Activated gamma-delta T cell treated with anti-CD3 and anti-CD28 coated beads, Interleukin-2, amount 50 U/mL, for 16 hours (primary cell): ENCODE measurements at regions not wholly inside any gene's neighbourhood (a gene's known extent, or its start where the extent isn't known, plus 50 kb on each side); places are given as distances from the start of the nearest gene placed in this dataset.

Source experiments
- DNase-seq: peaks from one replicate; pipeline ENCODE4 v3.0.0-alpha.2; 2020; ENCODE audit warnings: low read depth

DNA sequence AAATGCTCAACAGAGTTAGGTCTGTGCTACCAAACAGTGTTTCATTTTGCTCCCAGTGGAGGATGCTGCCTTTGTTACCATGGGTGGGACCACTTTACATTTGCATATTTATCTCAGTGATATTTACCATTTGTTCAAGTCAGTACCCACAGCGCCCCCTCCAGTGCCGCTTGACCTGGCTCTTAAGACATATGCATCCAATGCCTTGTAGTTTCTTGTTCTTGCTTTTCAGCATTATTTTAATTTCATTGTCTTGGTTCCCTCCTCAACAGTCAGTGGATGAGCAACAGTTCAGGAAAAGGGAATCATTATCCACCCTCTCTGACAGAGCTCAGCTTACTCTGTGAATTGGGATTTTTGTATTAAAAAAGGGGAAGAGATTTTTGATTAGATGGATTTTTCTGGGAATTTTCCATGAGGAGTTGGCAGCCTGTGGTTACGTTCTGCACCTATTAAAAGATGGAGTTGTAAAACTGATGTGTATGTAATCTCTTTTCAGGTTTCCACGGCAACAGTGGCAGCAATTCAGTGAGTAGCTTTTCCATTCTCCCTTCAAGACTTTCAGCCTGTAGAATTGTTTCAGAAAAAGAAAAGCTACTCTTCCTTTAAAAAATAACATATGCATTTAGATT is 240.5 kb upstream of the DAAM1 start:
- no peak for DNase-seq

DNA sequence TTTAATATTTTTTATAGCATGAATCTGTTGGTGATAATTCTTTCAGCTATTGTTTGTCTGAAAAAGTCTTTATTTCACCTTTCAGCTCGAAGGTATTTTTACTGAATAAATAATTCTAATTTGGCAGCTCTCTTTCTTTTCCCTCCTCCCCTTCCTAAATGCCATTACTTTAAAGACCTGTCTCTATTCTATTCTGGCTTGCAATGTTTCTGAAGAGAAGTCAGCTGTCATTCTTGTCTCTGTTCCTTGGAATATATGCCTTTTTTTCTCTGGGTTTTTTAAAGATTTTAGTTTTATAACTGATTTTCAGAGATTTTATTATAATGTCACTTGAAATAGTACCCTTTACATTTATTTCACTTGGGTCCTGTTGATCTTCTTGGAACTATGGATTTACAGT is 237.9 kb upstream of the DAAM1 start:
- DNase-seq = no peak

DNA sequence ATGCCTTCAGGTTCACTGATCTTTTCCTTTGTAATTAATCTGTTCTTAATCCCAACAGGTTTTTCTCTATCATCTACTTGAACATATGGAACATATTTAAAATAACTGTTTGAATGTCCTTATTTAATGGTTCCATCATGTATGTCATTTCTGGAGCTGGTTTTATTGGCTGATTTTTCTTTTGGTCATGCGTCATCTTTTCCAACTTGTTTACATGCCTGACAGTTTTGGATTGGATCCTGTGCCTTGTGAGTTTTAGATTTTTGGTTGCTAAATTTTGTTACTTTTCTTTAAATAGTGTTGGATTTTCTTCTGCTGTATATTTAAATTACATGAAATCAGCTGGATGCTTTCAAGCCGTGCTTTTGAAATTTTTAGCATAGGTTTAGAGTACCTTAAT is 237.3 kb upstream of the DAAM1 start:
- DNase-seq = no peak

DNA sequence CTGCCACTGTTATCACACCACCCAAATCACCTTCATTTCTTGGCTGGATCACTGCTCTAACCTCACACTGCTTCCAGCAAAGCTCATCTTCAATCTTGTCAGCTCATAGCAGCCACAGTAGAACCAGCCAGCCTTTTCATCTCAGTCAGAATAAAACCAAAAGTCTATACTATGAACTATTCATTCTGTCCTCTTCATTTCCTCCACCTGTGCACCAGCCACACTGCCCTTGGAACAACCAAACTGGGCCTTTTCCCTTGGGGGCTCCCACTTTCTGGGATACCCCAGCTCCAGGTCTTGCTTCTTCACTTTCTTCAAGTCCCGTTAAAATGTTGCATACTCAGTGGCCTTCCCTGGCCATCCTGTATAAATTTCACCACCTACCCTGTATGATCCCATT is 234.4 kb upstream of the DAAM1 start:
- no peak for DNase-seq

DNA sequence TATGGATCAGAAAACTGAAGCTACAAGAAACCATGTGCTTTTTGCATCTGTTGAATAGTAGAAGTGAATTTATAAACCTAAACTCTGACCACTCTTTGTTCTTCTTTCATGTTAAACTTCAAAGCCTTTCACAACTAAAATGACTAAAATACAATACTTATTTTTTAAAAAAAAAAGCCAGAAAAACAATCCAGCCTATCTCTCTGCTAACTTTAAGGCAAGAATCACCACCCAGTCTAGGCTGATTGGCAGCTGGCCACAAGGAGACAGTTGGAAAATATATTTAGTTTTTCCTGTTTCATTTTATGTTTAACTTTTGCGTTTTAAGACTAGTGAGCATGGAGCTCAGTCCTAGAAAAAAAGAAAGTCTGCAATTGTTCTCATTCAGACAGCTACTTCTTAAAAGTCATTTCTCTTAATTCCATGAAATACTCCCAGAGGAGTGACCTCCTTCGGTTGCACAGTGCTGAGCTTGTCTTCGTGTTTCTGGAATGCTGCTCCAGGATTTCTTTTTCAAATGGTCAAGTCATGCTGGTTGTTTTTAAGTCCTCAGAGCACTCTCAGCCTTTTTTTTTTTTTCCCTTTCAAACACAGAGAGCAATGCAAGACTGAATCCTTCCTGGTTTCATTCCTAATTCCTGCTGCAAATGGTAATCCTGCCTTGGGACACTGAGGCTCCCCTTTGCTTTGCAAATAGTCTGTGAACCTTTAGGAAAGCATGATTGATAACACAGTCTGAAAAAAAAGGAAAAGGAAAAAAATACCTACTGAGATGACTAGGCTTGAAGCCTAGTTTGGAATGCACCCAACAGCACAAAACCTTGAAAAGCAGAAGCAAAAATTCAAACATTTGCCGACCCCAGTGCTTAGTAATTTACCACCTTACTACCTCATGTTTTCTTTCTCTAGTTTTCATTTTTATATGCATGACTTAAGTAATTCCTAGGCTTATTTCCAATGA is 233.3 kb upstream of the DAAM1 start:
- DNase-seq = no peak

DNA sequence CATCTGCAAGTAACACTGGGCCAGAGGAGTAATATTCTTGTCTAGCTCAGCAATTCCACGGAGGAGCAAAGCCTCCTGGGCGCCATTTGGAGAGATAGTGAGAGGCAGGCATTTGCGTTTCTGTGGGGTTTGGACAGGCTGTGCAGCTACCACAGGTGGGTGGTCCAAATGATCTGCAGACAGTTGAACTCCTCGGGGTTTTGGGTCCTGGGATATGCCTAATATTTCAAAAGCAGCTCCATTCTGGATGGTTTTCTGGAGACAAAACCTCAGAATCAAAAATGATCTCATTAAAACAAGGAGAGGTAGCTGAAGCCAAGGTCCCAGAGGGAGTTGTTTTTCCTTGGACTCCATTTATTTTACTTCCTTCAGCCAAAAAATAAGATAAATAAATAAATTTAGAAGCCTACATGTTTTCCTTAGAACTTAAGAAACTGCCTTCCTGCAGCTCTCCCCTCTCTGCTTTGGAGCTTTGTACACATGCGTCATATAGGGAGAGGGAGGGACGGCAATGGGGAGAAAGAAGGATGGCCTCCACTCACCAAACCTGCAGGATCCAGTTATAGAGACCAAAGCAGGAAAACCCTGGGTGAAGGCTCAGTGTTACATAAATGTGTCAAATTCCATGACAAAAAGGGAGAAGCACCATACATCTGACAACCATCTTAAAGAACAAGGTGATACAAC is 227.3 kb upstream of the DAAM1 start:
- DNase-seq = no peak

DNA sequence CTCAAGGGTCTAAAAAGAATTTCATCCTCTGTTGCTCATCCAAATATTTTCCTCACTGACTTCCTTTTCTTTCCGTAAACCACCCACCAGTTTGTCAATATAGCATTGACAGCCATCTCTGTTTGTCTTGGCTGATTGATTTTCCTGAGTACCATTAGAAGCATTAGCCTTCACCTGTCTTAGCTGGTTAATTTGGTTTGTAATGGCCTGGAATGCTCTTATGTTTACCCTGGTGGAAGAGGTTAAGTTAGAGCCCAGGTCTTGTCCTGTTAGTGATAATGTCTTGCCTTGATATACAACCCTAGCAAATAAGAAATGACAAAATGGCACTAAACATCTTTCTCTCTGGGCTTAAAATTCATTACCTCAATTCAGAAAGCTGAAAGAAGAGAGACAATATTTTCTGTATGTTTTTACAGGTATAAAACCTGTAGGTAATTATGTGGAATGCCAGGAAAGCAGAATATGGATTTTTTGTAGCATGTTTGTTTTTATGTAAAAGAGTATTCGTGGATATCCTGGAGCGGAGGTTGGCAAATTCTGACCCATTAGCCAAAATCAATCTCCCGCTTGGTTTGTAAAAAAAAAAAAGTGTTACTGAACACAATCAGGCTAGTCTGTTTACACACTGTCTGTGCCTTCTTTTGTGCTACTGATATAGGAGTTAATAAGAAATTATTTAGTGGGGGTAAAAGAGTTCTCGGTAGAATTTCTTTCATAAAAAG is 224.4 kb upstream of the DAAM1 start:
- no peak for DNase-seq

DNA sequence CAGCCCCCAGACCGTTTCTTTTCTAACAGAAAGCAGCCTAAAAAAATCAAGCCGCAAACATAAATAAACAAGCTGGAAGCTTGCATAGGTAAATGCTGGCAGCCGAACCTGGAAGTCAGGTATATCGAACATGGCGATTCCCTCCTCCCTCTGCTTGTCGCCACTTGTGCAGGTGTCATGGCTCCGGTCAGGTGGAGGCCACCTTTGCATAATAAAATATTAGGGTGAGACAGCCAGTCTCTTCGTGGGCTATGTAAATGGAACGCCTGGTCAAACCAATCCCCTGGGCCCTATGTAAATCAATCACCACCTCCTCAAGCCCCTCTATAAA is 223.9 kb upstream of the DAAM1 start:
- no peak for DNase-seq

DNA sequence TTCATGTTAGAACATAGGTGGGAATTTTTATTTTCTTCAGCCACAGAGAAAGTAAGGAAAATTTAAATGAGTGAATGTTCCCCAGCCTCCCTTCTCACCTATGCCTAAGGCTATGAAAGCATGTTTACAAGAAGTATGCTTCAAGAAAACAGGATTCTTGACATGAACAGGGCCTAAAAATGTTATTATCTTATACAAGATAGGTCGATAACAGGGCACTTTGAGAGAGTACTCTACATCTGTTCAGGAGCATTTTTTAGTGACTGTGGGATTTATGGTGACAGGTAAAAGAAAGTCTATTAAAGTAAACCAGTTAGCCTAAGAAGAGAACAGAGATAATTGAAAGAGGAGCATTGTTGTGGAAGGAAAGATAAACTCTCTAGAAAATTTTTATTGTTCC is 222.9 kb upstream of the DAAM1 start:
- no peak for DNase-seq

DNA sequence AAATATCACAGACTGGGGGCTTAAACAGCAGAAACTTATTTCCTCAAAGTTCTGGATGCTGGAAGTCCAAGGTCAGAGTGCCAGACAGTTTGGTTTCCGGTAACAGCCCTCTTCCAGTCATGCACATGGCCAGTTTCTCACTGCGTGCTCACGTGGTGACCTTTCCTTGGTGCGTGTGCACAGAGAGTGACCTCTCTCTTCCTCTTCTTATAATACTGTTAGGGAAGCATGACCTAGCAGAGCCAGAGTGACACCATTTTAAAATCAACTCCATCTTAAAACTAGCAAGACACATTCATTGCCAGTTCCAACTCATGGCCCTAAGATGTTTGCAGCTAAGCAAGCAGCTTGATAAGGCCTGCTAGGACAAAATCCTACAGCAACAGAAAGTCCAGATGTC is 221.5 kb upstream of the DAAM1 start:
- no peak for DNase-seq

DNA sequence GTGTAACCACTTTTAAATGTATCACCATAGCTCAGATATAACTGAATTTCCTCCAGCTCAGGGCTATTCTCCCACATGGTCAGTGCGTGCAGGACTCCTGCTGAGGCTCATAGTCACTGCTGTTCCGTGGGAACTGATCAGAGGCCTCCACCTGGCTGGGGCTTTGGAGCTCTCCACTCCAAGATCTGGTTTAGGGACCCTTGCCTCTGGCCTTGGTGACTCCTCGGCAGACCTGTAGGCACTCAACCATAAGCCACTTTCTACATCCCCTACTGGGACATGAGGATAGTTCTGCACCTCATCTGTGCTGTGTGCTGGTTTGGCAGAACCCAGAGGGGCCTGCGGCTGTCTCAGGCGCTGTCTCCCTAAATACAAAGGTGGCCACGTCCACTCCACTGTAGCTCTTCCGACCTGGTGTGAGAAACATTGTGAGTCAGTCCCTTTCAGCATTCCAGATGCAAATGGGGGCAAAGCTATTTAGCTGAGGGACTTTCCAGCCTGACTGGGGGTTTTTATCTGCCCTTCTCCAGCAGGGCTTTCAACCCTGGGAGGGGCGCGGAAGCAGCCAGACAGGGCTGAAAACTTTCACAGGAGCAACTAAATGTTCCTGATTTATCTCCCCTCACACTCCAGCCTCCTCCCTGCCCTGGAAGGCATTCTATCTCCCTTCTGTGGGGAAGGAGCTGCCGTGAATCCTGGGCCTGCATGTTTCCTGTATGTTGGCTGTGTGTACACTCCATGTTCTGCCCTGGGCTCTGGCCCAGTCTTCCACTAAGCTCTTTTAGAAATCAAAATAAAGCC is 218.3 kb upstream of the DAAM1 start:
- DNase-seq = no peak

DNA sequence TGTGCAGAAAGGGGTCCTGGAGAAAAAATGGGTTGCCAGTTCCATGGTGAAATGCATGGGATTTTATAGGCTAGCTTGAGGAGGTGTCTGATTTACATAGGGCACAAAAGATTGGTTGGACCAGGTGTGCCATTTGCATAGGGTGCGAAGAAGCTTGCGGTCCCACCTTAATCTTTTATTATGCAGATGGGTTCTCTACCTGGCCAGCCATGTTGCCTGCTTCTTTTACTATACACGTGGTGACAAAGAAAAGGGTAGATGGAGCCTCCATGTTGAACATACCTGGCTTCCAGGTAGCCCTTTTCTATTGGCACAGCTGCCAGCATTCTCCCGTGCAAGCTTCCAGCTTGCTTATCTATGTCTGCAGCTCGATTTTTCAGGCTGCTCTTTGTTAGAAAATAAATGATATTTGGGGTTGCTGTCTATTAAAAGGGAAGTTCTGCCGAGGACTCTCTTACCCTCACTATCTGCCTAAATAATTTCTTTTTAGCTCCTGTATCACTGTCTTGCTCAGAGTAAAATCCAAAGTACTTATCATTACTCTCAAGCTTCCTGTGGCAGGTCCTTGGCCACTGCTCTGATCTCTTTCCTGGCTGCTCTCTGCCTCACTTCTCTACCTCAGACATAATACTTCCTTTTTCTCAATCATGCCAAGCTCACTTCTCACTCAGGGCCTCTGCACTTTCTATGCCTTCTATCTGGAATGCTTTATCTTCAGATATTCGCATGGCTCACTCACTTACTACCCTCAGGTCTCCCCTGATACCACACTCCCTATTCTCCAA is 216.0 kb upstream of the DAAM1 start:
- no peak for DNase-seq

DNA sequence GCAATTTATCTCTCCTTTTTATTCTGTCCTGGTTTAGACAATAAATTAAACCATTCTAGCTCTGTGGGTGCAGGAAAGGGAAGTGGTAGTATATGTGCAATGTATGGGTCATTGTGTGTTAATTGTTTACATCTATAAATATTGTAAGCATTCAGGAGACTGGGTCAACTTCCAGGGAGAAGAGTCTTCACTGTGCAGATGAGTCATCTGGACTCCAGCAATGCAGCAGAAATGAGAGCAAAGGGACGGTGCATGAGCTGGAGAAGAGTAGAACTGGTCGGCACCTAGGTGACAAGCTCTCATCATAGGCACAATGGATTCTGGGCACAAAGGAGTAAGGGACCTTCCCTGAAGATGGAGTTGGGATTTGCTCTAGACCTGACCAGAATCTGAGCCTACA is 211.1 kb upstream of the DAAM1 start:
- no peak for DNase-seq

DNA sequence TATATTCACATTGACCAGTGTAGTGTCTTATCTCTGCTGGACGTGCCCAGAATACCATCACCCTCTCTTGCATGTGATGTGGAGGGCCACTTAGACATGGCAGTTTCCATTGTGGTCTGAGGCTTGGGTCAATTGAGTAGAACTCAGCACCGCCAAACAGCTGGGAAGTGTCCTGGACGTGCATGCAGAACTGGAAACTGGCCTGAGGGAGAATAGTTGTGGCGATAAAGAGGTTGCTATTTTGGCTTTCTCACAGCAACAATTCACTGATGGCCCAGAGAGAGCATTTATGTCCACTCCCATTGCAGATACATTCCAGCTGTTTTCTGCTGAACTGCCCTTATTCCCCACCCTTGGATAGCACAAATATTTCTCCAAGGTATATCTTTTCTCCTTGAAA is 210.1 kb upstream of the DAAM1 start:
- DNase-seq = no peak

DNA sequence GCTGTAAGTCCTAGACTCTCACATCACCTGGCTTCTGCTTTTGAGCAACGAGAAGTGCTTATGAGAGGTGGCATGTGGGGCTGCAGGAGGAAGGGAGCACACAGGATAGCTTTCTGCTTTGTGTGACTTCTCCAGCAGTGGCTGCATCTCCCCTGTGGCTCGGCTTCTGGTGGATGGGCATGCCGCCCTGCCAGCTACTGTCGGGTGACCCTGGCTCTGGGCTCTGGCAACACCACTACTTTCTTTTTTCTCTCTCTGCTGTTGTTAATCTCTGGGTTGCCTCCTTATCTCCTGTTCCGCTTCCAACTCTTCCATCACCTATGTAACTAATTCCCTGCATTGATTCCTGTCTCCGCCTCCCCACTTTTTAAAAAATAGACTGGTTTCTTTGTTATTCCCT is 209.1 kb upstream of the DAAM1 start:
- DNase-seq = no peak

DNA sequence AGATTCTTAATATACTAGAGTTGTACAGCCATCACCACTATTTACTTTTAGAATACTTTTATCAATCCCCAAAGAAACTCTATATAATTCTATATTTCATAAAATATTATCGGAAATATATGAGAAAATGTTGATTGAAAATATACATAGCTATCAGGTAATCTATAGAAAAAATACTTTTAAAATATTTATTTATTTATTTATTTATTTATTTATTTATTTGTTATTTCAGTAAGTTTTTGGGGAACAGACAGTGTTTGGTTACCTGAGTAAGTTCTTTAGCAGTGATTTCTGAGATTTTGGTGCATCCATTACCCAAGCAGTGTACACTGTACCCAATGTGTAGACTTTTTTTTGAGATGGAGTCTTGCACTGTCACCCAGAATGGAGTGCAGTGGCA is 206.6 kb upstream of the DAAM1 start:
- no peak for DNase-seq

DNA sequence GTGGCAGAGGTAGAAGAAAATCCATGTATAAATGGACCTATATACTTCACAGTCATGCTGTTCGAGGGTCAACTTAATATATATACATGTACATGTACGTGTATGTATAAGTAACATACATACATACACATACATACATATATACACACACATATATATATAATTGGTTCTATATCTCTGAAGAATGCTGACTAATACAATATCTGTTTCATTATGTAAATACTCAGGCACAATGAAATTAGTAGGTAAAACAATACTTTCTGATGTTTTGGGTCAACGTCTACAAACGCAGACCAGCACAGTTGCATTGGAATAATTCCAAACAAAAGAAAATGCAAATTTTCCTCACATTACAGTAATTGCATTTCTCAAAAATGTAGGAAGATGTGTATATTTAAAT is 202.7 kb upstream of the DAAM1 start:
- DNase-seq = no peak

DNA sequence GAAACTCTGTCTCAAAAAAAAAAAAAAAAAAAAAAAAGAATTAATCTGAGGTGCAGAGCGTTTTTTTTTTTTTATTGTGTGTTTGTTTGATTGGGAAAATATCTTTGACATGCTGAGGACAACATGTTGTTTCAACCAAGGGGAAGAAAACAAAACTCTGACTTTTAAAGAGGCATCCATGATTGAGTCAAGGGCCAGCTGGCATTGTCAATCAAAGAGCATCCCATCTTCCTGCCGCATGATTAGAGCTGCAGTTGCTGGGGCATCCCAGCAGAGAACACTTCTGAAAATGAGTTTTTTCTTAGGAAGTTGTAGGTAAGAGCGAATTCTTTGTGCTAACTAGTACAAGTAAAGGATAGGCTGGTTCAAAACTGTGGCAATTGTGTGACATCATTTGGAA is 200.9 kb upstream of the DAAM1 start:
- DNase-seq = no peak

DNA sequence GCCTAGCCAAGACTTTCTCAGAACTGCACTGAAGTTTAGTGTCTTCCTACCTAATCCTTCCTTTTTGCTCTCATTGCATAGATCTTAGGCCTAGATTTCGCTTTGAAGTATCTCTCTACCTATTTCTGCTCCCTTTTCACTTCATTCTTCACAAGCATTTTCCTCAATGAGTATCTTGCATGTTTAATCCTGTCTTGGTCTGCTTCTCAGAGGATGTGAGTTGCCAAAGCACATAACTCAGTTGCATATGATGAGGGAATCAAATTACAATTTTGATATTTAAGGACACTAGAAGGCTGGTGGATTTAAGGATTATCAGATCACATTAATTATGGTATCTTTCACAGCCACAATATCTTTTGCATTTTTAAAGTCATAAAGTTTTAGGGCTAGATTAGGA is 195.5 kb upstream of the DAAM1 start:
- no peak for DNase-seq

DNA sequence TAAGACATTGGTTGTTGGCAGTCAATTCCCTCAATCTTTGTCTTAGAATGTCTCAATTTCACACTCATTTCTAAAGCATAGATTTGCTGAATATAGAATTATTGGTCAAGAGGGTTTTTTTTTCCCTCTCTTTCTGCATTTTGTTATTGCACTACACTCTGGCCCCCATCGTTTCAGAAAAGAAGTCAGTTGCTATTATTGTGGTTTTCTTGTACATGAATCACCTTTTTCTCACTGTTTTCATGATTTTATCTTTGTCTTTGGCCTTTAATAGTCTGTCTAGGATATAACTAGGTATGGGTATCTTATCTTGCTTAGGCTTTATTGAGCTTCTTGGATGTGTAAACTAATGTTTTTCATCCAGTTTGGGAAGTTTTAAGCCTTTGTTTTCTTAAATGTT is 194.3 kb upstream of the DAAM1 start:
- DNase-seq = no peak

DNA sequence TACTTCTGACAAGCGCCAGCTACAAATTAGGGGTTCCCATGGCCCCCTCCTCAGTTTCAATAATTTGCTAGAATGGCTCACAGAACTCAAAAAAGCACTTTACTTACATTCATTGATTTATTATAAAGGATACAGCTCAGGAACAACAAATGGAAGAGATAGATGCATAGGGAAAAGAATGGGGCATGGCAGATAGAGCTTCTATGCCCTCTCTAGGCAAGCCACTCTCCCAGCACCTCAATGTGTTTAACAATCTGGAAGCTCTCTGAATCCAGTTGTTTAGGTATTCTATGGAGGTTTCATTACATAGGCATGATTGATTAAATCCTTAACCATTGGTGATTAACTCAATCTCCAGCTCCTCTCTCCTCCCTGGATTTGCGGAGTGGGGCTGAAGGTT is 184.5 kb upstream of the DAAM1 start:
- DNase-seq = no peak
